SK-N-SH (cell line): ENCODE measurements at regions not wholly inside any gene's neighbourhood (a gene's known extent, or its start where the extent isn't known, plus 50 kb on each side); places are given as distances from the start of the nearest gene placed in this dataset.

Experiments used
- CTCF ChIP-seq: fragments of 200-600 bp; sonication (generic); IDR thresholded peaks from 2 replicates; pipeline ENCODE4 v1.6.1; 2017; ENCODE audit warnings: antibody characterized with exemption, mild to moderate bottlenecking, moderate library complexity
- POLR2AphosphoS5 ChIP-seq: IDR thresholded peaks from 2 replicates; pipeline ENCODE4 v1.6.1; 2012; ENCODE audit warnings: low read depth, low read length

- no peak for TF ChIP-seq CTCF
- no peak for TF ChIP-seq POLR2AphosphoS5
Measured at GRCh38 chr2:22882011-22882410, 503.0 kb upstream of the KLHL29 start.
